WERI-Rb-1 (cell line): ENCODE measurements at regions not wholly inside any gene's neighbourhood (a gene's known extent, or its start where the extent isn't known, plus 50 kb on each side); places are given as distances from the start of the nearest gene placed in this dataset.

ENCODE experiments used
- DNase-seq: peaks from one replicate; pipeline ENCODE4 v3.0.0-alpha.2; 2020
- H3K27ac ChIP-seq: fragments of 250-450 bp; sonication (Bioruptor Pico); 2 replicates; pipeline ENCODE4 v1.5.1; 2020; ENCODE audit warnings: mild to moderate bottlenecking, moderate library complexity
- H3K27me3 ChIP-seq: fragments of 250-450 bp; sonication (Bioruptor Pico); 2 replicates; pipeline ENCODE4 v1.5.1; 2021; ENCODE audit warnings: mild to moderate bottlenecking, low read depth, moderate library complexity; ENCODE audit not compliant: insufficient read depth, severe bottlenecking
- H3K36me3 ChIP-seq: fragments of 250-450 bp; sonication (Bioruptor Pico); 2 replicates; pipeline ENCODE4 v1.5.1; 2020; ENCODE audit warnings: mild to moderate bottlenecking, moderate library complexity
- H3K4me3 ChIP-seq: 2 replicates; pipeline ENCODE4 v1.5.1; 2011; ENCODE audit warnings: low read depth, mild to moderate bottlenecking, control low read depth, low read length
- H3K9me3 ChIP-seq: fragments of 250-450 bp; sonication (Bioruptor Pico); 2 replicates; pipeline ENCODE4 v1.5.1; 2021; ENCODE audit warnings: mild to moderate bottlenecking, moderate library complexity; ENCODE audit not compliant: severe bottlenecking
- CTCF ChIP-seq: IDR thresholded peaks from 2 replicates; pipeline ENCODE4 v1.5.1; 2011; ENCODE audit warnings: low read depth, mild to moderate bottlenecking, control low read depth, inconsistent platforms, low read length

- H3K27ac ChIP-seq = no peak overlapping the region
- no peaks in the 10 kb centered on the region for H3K36me3 ChIP-seq
- no peak for DNase-seq
- TF ChIP-seq CTCF = no peak
- H3K27me3 ChIP-seq = peaks cover 3% of the 10 kb centered on the region
- H3K4me3 ChIP-seq = no peak overlapping the region
- no peaks in the 10 kb centered on the region for H3K9me3 ChIP-seq
Observed at GRCh38 chr4:17220816-17221215, 291.1 kb downstream of the QDPR start.

GRCh38 chr4:17218786-17219185, 293.1 kb downstream of the QDPR start:
- H3K9me3 ChIP-seq = peaks cover 7% of the 10 kb centered on the region
- H3K36me3 ChIP-seq = no peaks in the 10 kb centered on the region
- H3K27me3 ChIP-seq = no peaks in the 10 kb centered on the region
- no peak overlapping the region for H3K27ac ChIP-seq
- no peak for DNase-seq
- TF ChIP-seq CTCF = no peak
- no peak overlapping the region for H3K4me3 ChIP-seq

GRCh38 chr4:17206829-17207801, 304.8 kb downstream of the QDPR start:
- H3K27ac ChIP-seq = no peak overlapping the region
- TF ChIP-seq CTCF = no peak
- H3K36me3 ChIP-seq = no peaks in the 10 kb centered on the region
- H3K4me3 ChIP-seq = no peak overlapping the region
- peaks cover 11% of the 10 kb centered on the region for H3K27me3 ChIP-seq
- no peaks in the 10 kb centered on the region for H3K9me3 ChIP-seq
- DNase-seq = no peak

- Histone ChIP-seq H3K9me3 (no peaks in the 10 kb centered on the region), H3K27ac (no peak overlapping the region), H3K27me3 (peaks cover 16% of the 10 kb centered on the region), H3K4me3 (no peak overlapping the region), H3K36me3 (no peaks in the 10 kb centered on the region)
- DNase-seq = no peak
- no peak for TF ChIP-seq CTCF
Observed at GRCh38 chr4:17204908-17205307, 306.5 kb upstream of the LDB2 start.

GRCh38 chr4:17203797-17204196, 305.4 kb upstream of the LDB2 start:
- no peak overlapping the region for H3K27ac ChIP-seq
- H3K4me3 ChIP-seq = no peak overlapping the region
- H3K27me3 ChIP-seq = peaks cover 16% of the 10 kb centered on the region
- H3K36me3 ChIP-seq = no peaks in the 10 kb centered on the region
- TF ChIP-seq CTCF = no peak
- DNase-seq = no peak
- H3K9me3 ChIP-seq = no peaks in the 10 kb centered on the region
